ENCODE measurements at regions not wholly inside any gene's neighbourhood (a gene's known extent, or its start where the extent isn't known, plus 50 kb on each side); places are given as distances from the start of the nearest gene placed in this dataset.
"Not testable (repeated sequence)": the region's sequence is repeated elsewhere in the genome, so short reads cannot be mapped to it uniquely, and the experiment has no call there.

DNA sequence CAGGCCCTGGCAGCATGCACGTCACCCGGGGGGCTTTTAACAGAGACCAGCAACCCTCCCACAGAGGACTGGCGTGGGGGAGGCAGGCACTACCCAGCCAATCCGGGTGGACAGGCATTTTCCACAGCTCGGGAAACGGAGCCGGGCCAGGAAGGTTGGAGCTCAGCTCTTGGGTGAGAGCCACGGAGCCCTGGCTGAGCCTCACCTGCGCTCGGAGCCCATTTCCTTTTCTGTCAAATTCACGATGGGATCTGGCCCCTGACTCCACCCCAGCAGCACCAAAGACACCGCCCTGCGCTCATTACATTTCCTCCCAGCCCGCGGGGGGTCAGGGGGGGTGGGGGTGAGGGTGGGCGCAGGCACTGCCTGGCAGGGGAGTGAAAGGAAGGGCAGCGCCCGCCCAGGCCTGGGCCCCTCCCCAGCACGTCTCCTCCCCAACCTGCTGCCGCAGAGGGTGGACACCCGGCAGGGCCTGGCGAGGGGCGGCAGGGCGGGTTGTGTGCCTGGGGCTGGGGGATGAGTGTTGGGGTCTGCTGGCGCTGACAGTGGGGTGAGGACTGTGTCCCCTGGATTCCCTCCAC is 145.4 kb downstream of the LAT start:
- not testable (repeated sequence) for DNase-seq (ENCODE audit: low spot score)

DNA sequence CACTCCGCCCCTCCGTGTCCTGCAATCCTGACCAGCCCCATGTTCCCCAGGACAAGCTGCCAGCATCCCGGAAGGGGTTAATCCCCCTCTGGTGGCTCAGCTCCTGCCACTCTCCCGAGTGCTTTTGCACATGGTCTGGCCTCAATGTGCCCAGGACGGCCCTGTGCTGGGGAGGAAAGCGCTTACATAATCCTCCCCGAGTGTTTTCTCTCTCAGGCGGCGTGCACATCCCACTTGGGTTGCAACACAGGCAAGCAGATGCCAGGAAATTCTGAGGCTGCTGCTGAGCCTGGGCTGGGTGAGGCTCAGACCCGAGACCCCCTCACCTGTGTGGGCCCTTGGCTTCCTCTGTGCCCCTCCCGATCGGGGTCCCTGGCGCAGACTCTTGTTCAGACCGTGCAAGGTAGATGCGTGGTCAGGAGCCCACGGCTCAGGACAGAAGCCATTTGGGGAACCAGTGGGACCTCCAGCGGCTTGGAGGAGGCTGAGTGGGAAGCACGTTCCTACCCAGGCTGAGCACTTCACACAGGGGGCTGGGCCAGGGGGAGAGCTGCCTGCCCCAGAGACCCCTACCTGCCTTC is 144.7 kb downstream of the LAT start:
- DNase-seq (ENCODE audit: low spot score) = not testable (repeated sequence)

DNA sequence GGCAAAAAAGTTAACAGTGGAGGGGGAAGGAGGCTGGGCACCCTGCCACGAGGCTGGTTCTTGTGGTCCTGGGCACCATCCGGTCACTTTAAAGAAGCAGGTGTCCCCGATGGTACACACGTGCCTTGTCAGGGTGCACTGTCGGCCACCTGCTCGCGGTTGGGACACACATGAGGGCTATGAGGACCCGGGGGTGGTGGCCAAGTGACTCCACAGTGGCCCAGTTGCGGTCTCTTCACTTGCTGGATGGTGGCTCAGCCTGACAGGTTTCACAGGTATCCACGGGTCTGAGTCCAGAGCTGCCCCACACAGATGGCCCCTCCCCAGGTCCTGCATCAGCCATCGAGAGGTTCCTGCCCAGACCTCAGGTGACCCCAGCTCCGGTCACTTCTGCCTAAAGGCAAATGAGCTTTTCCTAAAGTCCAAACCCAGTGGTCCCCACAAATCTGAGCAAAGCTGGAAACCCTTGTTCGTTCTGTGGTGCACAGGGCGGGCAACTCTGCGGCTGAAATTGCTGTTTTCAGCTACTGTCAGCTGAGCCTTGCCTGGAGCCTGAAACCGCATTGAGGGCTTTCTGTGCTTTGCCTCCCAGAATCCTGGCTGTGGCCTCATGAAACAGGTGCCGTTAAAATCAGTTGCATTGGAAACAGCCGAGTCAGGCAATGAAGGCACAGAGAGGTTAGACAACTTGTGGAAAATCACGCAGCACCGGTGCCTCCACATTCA is 144.0 kb downstream of the LAT start:
- DNase-seq (ENCODE audit: low spot score) = not testable (repeated sequence)

DNA sequence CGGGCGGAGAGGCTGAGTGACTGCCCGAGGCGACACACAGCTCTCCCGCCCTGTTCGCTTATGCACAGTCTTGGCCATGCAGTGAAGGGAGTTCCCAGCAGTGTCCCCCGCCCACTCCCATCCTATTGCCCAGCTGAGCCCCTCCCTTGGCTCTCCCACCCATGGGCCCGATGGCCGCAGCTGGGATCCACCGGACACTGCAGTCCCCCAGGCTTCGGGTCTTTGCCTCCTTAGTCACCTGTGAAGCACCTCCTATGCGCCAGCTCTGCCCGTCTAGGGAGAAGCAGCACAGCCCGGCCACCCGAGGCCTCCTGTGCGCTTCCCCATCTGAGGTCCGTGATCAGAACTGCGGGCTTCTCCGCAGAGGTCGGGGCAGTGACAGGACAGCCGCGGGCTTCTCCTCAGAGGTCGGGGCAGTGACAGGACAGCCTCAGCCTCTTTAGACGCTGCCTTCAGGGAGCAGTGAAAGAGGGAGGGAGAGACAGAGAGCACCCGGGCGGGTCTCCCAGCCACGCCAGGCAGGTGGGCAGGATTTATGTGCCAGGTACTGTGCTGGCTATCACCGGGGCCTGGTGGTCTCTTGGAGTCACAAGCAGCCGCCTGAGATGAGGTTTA is 143.1 kb downstream of the LAT start:
- not testable (repeated sequence) for DNase-seq (ENCODE audit: low spot score)

DNA sequence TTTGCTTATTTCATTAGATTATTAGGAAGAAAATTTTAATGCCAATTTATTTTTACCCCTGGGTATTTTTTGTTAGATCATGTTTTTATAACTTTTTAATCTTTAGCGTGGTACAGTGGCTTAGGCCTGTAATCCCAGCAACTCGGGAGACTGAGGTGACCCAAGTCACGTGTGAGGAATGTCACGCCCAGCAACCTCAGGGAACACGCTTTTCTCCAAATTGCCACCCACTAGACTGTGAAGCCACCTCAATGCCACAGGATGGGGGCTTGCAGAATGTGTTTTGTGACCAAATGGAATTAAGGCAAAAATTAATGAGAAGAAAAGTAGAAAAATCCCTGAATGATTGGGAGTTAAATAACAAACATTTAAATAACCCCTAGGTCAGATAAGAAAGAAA is 141.8 kb downstream of the LAT start:
- DNase-seq (ENCODE audit: low spot score) = no peak

DNA sequence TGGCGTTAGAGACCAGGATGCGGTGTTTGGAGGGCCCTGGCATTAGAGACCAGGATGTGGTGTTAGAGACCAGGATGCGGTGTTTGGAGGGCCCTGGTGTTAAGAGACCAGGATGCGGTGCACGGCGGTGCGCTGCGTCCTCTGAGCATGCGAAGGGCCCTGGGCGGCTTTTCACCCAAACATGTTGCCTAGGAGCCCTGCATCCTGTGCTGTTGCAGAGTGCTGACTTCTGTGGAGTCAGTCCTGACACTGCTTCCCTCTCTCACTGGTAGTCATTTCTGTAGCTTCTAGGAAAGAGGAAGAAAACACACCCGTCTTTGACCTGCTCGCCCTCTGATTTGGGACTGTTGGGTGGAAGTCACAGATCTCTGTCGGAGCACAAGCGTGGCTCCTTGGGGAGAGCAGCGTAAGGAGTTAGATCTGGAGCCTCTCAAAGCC is 141.2 kb downstream of the LAT start:
- no peak for DNase-seq (ENCODE audit: low spot score)

DNA sequence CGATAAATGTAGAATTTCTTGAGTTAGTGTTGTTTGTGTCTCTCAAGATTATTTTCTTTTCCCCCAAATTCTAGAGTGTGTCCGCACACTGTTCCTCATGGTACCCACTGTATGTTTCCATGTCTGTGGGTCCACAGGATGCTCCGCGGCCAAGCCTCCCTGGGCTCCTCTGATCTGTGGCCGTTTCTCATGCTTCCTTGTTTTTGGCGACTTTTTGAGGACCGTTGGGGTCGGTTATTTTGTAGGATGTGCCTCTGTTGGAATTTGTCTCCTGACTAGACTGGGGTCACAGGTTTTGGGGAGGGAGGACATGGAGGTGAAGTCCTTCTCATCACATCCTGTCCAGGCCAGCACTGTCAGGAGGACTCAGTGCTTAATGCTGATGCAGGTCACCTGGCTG is 140.0 kb downstream of the LAT start:
- DNase-seq (ENCODE audit: low spot score) = no peak

DNA sequence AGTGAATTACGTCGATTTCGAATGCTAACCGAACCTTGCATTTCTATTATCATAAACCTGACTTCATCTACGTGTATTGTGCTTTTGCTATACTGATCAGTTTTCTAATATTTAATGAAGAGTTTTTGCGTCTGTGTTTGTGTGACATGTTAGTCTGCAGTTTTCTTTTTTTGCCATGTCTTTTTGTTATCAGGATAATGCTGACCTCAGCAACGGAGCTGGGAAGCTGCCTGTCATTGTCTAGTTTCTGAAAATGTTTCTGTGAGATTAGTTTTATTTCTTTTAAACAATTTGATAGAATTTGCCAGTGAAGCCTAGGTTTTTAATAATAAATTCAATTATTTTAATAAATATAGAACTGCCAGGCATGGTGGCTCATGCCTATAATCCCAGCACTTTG is 139.3 kb downstream of the LAT start:
- not testable (repeated sequence) for DNase-seq (ENCODE audit: low spot score)

DNA sequence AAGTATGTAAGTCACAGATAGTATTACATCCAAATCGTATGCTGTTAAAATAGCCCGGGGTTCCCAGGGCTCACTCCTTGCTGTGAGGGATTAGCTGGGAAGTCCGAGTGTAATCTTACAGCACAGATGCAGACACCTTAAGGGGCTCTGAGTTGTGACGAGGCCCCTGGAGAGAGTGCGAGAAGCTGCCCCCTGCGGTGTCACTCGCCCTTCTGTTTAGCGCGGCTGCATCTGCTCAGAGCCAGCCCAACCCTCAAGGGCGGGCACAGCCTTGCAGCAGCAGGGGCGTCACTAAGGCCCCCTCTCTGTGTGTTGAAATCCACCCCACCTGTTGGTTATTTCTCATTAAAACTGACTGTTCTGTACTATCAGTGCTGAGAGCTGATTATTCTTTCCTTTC is 135.8 kb downstream of the LAT start:
- not testable (repeated sequence) for DNase-seq (ENCODE audit: low spot score)

DNA sequence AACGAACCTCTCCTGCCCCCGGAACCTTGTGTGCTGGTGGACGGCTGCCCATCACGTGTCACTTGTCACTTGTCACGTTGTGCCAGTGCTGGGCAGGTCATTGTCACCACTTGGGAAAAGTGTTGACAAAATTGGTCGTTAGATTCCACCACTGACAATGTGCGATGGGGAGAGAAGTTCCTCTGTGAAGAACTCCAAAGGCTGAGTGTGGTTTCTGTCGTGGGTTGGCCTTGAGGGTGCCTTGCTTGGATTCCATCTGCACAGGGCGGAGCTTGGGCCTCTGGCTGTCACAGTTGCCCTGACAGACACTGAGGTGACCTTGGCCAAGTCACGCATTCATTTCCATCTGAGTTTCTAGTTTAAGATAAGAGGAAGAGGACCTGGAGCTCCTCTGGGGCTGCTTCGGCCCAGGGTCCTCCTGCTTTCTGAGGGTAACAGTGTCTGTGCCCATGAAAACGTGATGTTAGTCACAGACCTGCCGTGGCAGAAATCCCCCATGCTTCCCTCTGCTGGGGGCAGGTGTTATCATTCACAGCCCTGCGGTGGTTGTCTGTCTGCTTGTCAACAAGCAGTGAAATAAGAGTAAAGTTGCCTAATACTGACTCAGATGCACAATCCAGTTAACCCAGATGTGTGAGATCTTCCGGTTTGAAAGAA is 133.6 kb downstream of the LAT start:
- not testable (repeated sequence) for DNase-seq (ENCODE audit: low spot score)

DNA sequence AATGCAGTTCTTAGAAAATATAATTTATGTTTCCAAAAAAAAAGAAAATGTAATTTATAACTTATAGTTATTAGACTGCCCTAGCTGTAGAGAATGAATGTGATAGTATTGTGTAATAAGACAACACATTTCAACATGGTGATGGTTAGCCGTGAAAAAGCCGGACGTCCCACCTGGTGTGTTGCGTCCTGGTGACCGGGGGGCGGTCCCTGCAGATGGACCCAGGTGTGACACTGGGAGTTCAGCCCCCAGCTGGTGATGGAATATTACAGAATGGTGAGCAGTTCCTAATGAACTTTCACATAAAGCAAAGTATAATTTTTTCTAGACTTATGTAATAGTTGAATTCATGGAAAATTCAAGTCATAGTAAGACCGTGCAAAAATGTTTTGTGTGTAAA is 132.8 kb downstream of the LAT start:
- no peak for DNase-seq (ENCODE audit: low spot score)

DNA sequence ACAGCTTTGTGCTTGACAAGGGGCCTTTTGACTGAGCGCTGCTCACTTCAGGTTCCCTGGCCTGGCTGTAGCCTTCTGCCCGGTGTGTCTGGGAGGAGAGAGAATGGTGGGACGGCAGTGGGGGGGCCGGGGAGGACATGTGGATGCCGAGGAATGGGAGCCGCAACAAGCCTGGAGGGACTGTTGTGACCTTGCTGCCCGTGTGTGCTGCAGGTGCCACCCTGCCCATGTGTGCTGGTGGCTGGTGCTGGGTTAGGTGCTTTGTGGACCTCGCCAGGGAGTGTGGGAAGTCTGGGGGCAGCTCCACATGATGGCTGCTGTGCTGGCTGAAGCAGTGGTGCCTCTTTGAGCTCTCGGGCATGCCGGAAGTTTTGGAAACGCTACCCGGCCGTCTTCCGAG is 132.1 kb downstream of the LAT start:
- DNase-seq (ENCODE audit: low spot score) = no peak

DNA sequence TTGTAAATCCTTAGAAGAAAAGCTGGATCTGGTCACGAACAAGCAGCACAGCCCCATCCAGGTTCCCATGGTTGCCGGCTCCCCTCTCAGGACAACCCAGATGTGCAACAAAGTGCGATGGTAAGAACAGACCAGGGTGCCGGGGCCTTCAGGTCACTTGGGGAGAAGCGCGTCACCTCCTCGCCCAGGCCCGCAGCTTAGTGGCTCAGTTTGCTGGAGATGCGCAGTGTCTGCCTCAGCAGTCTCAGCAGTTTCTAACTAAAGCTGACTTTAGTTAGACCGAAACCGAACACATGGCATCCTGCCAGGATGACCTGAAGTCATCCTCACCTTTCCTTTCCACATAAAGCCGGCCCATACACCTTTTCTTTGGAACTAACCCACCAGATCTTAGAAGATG is 131.4 kb downstream of the LAT start:
- not testable (repeated sequence) for DNase-seq (ENCODE audit: low spot score)

DNA sequence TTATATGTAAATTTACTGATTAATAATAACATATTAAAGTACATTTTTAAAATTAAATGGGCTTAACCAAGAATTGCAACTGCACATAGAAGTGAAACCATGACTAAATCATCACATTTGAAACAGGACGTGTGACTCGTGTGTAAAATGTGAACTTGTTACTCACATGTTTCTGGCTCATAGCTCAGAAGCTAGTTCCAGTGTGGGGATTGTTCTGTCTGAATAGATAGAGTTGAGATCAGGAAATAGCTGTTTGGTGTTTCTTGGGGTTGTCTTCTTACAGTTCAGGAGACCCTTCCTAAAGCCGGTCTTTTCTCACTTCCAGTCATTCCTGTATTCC is 130.9 kb downstream of the LAT start:
- DNase-seq (ENCODE audit: low spot score) = not testable (repeated sequence)

DNA sequence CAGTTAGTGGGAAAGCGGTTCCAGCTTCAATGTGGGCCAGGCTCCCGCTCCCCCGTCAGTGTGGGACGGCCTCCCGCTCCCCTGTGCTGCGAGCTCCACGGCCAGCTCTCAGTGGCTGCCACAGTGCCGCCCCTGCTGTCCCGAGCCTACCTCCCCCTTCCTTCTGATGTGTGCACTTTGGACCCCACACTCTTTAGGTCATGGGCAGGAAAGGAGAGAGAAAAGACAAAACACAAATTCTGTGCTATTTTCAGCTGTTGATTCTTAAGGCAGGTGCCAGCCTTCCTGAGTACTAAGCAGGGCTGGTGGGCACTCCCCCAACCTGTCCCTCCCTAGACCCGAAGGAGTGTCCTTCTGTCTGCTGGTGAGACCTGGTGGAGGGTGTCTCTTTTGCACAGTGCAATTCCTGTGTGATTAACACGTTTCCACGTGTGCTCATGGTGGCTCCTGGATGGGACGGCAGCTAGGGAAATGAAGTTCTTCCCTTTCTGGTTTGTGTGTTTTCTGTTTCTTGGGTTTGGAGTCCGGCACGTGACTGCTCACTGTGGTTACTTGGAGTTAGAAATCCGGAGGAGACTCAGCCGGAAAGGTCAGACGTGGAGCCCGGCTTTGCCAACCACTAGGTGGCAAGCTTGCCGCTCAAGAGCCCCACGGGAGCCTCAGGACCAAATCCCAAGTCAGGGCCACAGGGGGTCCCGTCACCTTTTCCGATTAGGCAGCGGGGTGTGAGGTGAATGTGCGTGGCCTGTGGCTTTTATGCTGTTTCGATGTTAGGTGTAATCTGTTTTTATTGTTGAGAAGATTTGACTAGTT is 130.3 kb downstream of the LAT start:
- not testable (repeated sequence) for DNase-seq (ENCODE audit: low spot score)

DNA sequence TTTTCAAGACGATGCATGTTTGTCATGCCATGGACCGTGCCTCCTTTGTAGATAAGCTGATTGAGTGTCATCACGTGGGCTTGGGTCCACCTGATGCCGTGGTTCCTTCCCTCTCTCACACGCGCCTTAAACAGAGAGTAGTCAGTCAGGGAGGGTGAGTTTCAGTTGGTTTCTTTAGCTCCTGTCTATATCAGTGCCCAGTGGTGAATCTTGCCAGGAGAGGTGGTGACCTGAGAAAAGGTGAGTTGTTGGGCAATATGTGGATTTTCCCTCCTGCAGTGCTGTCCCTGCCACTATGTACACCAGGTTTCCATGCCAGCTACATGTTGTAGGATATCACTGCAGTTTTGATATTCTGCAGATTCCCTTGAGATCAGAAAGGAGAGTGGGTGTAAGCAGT is 129.7 kb downstream of the LAT start:
- no peak for DNase-seq (ENCODE audit: low spot score)

DNA sequence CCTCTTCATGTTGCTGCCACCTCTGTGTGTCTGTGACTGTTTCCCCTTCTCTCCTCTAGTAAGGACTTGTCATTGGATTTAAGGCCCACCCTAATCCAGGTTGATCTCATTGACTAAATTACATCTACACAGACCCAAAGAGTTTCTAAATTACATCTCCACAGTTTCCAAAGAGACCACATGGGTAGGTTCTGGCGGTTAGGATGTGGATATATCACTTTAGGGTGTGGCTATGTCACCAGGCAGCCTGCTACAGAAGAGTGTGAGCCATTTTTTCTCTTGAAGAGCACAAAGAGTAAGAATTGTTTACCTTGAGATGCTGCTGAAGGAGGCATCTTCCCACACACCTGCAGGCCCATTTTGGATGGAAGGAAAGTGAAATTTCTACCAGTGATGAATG is 128.6 kb downstream of the LAT start:
- not testable (repeated sequence) for DNase-seq (ENCODE audit: low spot score)

DNA sequence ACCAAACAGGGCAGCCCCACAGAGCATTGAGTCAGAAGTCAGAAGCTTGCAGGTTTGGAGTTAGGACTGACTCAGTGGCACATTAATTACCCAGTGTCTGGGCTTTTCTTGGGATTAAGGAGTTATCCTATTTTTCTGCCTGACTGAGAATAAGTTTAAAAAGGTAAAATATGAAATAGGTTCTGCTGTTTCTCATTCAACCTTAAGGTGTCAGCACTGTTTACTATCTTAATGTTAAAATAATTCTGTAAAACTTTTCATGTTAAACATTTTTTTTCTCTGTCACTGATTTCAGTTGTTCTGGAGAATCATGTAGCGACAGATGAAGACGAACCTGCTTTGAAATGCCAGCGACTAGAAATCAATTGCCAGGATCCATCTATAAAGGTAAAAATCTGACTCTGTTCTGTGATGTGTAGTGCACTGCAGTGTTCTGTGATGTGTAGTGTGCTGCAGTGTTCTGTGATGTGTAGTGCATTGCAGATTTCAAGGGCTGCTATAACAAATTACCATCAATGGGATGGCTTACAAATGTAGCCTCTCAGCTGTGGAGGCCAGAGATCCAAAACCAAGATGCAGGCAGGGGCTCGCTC is 128.0 kb downstream of the LAT start:
- no peak for DNase-seq (ENCODE audit: low spot score)

DNA sequence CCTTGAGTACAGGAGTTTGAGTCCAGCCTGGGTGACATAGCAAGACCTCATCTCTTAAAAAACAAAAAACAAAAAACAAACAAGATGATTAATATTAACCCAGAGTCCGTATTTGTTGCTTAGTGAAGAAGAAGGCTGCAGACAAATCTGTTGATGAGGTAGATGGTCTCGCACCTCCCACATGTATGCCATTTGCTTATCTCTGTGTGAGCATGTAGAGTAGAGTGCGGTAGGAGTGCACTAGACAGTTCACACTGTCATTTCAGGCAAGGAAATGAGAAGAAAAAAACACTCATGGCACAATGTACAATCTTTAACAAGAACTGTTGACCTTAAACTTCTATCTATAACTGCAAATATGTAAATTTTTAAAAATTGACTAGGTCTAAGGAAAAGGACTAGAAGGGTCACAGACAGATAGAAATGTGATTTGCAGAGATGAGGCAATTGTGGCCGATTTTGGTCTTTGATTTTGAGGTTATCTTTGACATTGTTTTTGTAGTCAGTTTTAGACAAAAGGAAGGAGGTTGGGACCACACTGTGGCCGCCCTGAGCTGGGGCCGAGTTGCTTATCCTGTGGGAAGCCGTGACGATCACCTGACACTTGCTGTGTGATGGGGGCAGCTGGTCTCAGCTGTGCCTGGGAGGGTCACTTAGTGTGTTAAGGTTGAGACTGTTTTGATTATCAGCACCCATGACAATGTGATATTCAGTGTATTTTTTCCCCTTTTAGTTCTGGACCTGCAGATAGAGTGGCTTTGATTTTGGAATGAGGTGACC is 127.2 kb downstream of the LAT start:
- DNase-seq (ENCODE audit: low spot score) = not testable (repeated sequence)

DNA sequence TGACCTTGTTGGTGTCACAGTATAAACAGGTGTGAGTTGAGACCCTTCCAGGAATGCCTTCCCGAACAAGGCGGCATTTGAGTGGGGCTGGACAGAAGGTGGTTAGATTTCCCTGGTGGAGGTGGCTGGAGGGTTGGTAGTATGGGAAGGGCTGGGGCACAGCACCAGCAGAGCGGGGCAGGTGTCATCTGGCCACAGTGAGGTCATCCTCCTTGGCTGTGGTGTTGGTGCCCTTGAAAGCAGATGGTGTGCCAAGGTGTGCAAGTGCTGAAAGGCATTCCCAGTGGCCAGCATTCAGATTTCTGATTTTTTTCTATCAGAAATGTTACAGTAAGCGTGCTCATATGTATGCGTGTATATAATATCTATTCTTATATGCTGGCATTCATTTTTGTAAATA is 126.6 kb downstream of the LAT start:
- no peak for DNase-seq (ENCODE audit: low spot score)
